CD4-positive, alpha-beta T cell treated with Interleukin-6 for 4 hours (primary cell): ENCODE measurements at regions not wholly inside any gene's neighbourhood (a gene's known extent, or its start where the extent isn't known, plus 50 kb on each side); places are given as distances from the start of the nearest gene placed in this dataset.
"Not testable (repeated sequence)": the region's sequence is repeated elsewhere in the genome, so short reads cannot be mapped to it uniquely, and the experiment has no call there.

Experiments
- DNase-seq: peaks from one replicate; pipeline ENCODE4 v3.0.0-alpha.2; 2020; ENCODE audit warnings: mixed read lengths

- no peak for DNase-seq
Measured at GRCh38 chr2:106004851-106005250, 189.2 kb downstream of the UXS1 start.

- DNase-seq, result no peak
Measured at GRCh38 chr2:105999211-105999989, 194.7 kb downstream of the UXS1 start.

DNA sequence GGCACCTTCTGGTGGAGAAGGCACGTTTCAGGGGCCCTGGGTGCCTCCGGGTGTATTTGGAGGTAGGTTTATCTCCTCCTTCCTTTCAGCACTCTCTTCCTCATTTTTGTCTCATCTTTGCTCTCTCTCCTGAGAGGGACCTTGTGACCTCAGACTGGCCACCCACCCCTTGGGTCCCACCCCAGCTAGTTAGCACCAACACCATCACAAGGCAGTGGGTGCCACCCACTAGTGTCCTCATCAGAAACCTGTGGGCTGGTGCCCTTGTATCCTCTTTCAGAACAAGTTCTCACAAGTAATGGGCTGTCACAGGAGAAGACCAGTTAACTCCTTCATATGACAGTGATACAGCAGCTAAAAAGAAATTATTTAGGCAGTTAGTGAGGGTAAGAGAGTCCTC, 196.4 kb downstream of the UXS1 start:
- no peak for DNase-seq

GRCh38 chr2:105990624-105991023, 203.5 kb downstream of the UXS1 start:
- no peak for DNase-seq

- not testable (repeated sequence) for DNase-seq
Measured at GRCh38 chr2:105989803-105990202, 204.3 kb downstream of the UXS1 start.

GRCh38 chr2:105989070-105989469, 205.0 kb downstream of the UXS1 start:
- no peak for DNase-seq

DNA sequence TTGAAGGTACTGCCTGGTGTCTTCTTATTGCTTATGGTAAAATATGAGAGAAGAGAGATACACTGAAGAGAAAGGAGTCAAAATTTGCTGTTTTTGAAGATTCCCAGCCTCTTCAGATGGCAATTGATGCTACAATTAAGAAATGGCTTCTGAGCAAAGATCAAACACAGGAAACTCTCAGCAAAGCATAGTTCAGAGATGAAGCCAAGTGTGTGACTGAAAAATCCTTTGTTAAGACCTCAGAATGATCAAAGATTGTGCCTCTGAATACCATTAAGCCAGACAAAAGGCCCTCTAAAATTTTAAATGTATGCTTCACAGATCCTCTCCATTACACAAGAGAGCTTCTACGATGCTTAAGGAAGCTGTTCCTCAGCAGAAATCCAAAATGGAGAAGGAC, 216.3 kb downstream of the UXS1 start:
- no peak for DNase-seq

DNA sequence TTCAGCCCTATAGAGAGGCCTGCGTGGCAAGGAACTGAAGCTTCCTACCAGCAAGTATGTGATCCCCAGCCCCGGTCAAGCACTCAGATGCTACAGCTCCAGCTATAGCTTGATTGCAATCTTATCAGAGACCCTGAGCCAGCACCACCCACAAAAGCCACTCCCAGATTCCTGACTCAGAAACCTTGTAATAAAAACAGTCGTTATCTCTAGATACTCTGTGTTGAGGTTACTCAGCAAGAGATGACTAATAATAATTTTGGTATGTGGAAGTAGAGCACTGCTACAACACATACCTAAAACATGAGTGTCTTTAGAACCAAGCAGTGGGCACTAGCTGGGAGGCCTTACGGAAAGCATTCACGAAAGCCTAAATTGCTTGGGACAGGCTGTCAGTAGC, 216.9 kb downstream of the UXS1 start:
- DNase-seq, result peak; percentile 23

DNA sequence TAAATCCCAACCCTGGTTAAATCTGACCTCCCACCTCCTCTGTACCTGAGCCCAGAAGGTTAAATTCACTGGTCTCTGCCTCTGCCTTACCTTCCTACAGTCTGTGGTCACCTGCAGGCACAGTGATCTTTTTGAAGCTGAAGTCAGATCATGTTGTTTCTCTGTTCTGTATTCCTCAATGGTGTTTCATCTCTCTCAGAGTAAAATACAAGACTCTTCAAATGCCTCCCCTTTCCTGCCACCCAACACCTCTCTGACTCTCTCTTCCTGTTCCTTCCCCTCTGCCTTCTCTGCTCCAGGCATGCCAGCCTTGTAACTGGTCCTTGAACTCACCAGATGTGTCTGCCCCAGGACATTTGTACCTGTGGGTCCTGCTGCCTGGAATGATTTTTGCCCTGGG, 219.3 kb downstream of the UXS1 start:
- peak; percentile 24 for DNase-seq

GRCh38 chr2:105972927-105973326, 221.2 kb downstream of the UXS1 start:
- no peak for DNase-seq

- no peak for DNase-seq
Measured at GRCh38 chr2:105972246-105972645, 221.9 kb downstream of the UXS1 start.

DNA sequence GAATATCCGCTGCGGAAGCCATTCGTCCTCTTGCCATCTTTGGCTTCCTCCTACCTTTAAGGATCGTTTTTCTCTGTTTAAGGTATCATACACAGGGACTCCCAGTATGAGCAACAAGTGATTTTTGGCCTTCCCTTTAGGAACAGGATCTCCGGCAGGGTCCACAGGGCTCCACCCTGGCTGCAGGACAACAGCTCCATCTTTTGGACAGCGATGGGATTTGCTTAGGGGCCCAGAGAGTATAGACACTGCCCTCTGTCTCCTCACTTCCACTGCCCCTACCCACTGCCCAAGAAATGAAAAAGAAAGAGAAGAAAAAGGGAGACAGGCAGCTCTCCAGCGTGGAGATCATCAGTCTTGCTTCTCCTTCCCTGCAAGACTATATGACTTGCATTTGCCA, 224.5 kb downstream of the UXS1 start:
- DNase-seq, result no peak

GRCh38 chr2:105962221-105962620, 217.5 kb downstream of the NCK2 start:
- DNase-seq, result no peak

- no peak for DNase-seq
Measured at GRCh38 chr2:105961599-105962146, 217.0 kb downstream of the NCK2 start.

- DNase-seq, result no peak
Measured at GRCh38 chr2:105959357-105959756, 214.6 kb downstream of the NCK2 start.

DNA sequence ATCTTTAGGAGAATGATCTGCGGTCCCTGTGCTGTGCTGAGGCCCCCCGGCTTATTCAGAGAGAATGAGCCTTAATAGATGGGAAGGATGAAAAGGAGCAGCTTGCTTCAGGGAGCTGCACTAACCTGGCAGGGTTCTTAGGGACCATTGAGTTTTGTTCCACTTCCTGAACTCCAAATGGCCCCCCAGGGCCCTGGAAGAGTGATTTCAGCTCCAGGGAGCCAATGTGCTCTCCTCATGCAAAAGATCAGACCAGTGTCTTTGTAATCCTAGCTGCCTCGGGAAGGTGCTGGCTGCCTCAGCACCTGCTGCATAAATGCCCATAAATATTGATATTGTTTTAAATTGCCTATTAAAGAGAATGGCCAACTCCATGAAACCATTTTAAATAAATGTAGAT, 210.2 kb downstream of the NCK2 start:
- DNase-seq, result no peak

- no peak for DNase-seq
Measured at GRCh38 chr2:105953942-105954341, 209.2 kb downstream of the NCK2 start.

DNA sequence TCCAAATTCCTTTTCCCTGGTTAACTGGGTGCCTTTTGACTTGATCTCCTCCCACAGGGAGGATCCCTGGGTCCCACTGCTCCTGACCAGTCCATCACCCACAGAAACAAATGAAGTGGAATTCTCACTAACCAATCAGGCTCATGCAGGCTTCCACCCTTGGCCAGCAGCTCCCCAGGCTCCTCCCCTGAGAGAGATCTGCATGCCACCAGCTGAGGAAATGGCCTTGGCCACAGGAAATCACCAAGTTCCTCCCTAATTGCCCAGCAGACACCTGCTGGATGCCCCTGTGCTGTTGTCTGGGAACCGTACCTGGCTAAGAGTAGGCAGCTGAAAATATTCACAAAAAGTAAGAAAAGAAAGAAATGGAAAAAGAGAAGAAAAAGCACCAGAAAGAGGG, 207.4 kb downstream of the NCK2 start:
- no peak for DNase-seq

- DNase-seq, result no peak
Measured at GRCh38 chr2:105951384-105951694, 206.6 kb downstream of the NCK2 start.

GRCh38 chr2:105950521-105951383, 206.0 kb downstream of the NCK2 start:
- peak; percentile 34 for DNase-seq

DNA sequence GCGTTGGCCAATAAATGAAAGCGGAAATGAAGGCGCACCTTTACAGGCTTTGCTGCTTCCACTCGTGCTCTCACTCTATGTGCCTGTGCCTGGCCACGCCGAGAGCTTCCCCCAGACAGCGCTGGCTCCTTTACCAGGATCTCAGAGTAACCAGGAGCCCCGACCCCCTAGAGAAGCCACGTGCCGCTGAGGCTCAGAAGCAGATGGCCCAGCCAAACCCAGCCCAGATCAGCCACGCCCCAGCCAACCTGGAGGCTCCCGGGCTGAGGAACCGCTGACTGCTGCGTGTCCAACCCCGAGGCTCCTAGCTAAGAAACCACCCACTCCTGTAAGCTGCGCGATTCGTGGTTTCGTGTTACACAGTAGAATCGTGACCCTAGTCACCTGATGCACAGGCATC, 199.3 kb downstream of the NCK2 start:
- no peak for DNase-seq
